Neural cell (in vitro differentiated cells): ENCODE measurements at regions not wholly inside any gene's neighbourhood (a gene's known extent, or its start where the extent isn't known, plus 50 kb on each side); places are given as distances from the start of the nearest gene placed in this dataset.

ENCODE experiments used
- EP300 ChIP-seq: fragments of 450-650 bp; conservative IDR thresholded peaks from 2 replicates; pipeline ENCODE4 v1.6.1; 2014; ENCODE audit warnings: antibody characterized with exemption, mild to moderate bottlenecking, moderate library complexity; ENCODE audit not compliant: poor library complexity, severe bottlenecking
- EZH2 ChIP-seq: fragments of 200-600, 300-800 bp; shearing (Covaris generic), sonication (generic); IDR thresholded peaks from 2 replicates; pipeline ENCODE4 v1.6.1; 2014; ENCODE audit warnings: antibody characterized with exemption, low read length, borderline replicate concordance, mild to moderate bottlenecking; ENCODE audit not compliant: insufficient read depth, poor library complexity, severe bottlenecking
- MXI1 ChIP-seq: fragments of 450-650 bp; conservative IDR thresholded peaks from 2 replicates; pipeline ENCODE4 v1.6.1; 2014; ENCODE audit warnings: antibody characterized with exemption, mild to moderate bottlenecking; ENCODE audit not compliant: poor library complexity, severe bottlenecking
- RAD21 ChIP-seq: fragments of 450-650 bp; conservative IDR thresholded peaks from 2 replicates; pipeline ENCODE4 v1.6.1; 2014; ENCODE audit warnings: antibody characterized with exemption, mild to moderate bottlenecking, moderate library complexity
- TAF1 ChIP-seq: IDR thresholded peaks from 2 replicates; pipeline ENCODE4 v1.6.1; 2012; ENCODE audit warnings: low read depth
- TF ChIP-seq, protein P1 (sequence below): fragments of 450-650 bp; IDR thresholded peaks from 2 replicates; pipeline ENCODE4 v1.5.1; 2014; ENCODE audit warnings: antibody characterized with exemption, mild to moderate bottlenecking, moderate library complexity; ENCODE audit not compliant: poor library complexity, severe bottlenecking

DNA sequence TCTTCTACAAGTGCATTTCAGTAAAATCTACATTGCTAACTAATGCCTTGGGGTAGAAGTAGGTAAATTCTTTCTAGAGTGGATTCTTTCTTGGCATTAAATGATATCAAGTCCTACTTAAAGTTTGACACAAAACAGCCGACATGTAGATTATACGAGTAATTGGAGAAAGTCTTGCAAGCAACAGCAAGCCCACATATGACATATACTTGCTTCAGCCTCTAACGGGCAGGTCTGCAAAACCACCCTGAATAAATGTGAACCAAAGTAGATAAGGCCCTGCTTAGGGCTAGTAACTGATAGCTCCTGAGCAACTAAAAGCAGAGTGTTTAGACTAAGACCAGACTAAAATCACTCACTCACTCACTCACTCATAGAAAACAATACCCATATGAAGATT lies 203.2 kb downstream of the LTN1 start:
- TF ChIP-seq MXI1 (no peak), TAF1 (no peak), EP300 (no peak), RAD21 (no peak), EZH2 (no peak)
- TF ChIP-seq, protein P1, sequence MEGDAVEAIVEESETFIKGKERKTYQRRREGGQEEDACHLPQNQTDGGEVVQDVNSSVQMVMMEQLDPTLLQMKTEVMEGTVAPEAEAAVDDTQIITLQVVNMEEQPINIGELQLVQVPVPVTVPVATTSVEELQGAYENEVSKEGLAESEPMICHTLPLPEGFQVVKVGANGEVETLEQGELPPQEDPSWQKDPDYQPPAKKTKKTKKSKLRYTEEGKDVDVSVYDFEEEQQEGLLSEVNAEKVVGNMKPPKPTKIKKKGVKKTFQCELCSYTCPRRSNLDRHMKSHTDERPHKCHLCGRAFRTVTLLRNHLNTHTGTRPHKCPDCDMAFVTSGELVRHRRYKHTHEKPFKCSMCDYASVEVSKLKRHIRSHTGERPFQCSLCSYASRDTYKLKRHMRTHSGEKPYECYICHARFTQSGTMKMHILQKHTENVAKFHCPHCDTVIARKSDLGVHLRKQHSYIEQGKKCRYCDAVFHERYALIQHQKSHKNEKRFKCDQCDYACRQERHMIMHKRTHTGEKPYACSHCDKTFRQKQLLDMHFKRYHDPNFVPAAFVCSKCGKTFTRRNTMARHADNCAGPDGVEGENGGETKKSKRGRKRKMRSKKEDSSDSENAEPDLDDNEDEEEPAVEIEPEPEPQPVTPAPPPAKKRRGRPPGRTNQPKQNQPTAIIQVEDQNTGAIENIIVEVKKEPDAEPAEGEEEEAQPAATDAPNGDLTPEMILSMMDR: no peak
